ENCODE measurements at regions not wholly inside any gene's neighbourhood (a gene's known extent, or its start where the extent isn't known, plus 50 kb on each side); places are given as distances from the start of the nearest gene placed in this dataset.

GRCh38 chr12:24080465-24080864 is 131.0 kb upstream of the SOX5 start:
- DNase-seq (ENCODE audit: low spot score): no peak

GRCh38 chr12:24079083-24079482 is 129.6 kb upstream of the SOX5 start:
- no peak for DNase-seq (ENCODE audit: low spot score)

DNA sequence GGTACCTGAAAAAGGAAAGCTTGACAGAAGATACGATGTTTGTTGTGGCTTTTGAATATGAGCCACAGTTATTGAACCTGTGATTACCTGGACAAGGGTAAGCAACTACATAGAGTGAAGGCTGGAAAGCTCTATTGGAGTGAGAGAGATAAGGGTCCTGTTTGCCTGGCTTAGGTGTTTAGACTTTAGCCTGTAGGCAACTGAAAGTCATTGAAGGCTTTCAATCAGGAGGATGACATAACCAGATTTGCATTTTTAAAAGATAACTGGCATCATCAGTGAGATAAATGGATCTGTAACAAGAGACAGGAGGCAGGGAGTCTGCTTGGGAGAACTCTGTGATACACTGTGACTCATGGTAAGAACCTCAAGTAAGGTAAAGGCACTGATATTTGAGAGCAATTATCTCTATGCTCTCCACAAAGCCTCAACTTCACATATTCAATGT is 128.9 kb upstream of the SOX5 start:
- DNase-seq (ENCODE audit: low spot score): no peak

GRCh38 chr12:24077161-24077560 is 127.7 kb upstream of the SOX5 start:
- DNase-seq (ENCODE audit: low spot score): no peak

DNA sequence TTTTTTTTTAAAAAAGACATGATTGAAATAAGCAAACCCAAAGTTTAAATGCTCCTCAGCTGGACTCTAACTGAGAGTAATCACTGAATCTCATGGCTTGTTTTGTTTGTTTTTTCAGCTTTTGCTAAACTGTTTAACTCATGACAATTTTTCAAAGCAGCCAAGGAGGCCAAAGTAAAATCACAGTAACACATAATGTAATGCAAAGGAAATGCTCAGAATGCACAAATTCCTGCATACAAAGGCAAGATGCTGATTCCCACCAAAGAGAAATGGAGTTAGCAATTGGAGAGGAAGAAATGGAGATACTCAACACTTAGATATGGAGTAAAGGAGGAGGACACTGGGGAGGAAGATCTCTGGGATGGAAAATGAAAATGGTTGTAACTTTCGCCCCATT is 126.2 kb upstream of the SOX5 start:
- DNase-seq (ENCODE audit: low spot score): no peak

- DNase-seq (ENCODE audit: low spot score): no peak
Observed at GRCh38 chr12:24073170-24073810, 123.8 kb upstream of the SOX5 start.

DNA sequence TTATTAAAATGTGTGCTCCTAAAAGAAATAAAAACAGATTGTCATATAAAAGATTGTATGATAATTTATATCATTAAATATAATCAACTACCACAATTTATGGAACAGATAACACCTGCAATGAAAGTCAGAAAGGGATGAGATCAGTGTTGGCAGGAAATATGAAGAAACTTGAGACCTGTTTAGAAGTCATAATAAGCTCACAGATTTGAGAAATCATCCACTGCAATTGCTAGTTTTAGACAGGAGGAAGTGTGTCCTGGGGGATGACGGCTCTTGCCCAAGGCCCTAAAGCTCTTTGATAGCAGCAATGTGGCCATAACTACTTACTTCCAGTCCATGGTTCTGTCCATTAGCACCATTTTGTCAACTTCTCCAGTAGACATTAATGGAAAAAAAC is 122.8 kb upstream of the SOX5 start:
- no peak for DNase-seq (ENCODE audit: low spot score)

DNA sequence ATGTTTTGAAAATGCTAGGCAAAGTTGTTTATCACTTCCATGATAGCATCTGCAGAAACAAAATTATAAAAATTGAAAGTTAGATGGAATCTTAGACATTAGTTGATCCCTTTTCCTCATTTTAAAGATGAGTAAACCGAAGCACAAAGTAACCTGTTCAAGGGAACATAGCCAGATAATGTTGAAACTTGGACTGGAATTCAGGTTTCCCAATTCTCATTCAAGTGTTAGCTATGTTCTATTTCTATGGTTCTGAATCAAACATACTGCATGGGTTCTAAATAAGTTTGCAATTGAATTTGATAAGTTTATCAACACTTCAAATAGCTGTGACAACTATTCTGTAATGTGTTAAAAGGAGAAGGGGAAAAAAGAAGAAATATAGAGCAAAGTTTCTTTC is 122.4 kb upstream of the SOX5 start:
- DNase-seq (ENCODE audit: low spot score): no peak

DNA sequence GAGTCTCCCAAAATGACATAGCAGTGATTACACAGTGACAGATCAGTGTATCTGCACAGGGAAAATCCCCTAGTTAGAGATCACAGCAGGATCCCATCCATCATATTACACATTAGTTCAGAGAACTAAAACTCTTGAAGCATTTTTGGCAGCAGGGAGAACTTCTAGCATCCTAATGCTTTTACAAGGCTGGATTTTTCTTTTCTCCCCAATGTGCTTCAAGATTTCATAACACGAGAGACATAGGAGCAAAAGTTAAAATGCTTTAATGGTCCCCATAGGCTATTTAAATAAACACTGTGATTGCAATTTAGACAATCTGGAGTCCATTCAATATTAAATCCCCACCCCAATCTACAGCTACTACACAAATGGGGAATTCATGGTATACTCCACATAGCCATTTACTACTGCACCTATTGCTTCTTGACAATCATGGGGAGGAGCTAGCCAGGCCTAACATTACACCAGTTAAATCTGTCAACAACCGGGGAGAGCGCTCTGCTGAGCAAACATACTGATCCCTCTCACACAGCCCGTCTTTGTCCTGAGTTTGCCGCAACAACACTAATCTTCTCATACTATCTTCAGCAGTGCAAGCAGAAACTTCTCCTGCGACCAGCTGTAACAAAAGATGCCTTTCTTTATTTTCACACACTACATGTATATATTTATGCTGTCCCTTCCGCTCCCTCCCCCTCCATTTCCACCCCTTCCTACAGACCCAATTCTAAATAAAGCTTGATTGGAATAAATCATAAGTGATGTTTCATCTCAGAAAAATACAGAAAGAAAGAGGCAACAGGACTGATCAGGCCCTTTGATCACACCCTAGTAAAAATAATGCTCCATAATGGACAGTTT is 120.3 kb upstream of the SOX5 start:
- DNase-seq (ENCODE audit: low spot score): peak; percentile 4

DNA sequence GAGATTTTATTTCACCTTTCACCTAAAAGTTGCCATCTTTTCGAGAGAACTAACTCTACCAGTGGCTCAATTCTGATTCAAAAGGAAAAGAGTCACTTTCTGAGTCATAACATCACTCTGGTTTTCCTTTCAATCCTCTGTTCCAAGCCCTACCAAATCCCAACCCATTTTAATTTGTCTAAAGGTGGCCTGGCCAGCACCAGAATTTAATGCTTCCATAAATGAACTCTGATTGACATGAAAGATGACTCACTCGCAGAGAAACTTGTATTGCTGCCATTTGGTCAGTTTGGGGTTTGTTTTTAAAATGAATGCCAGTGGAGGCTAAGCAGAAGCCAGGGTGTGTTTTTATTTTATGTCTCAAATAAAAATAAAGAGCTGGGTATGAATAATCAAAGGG is 117.4 kb upstream of the SOX5 start:
- DNase-seq (ENCODE audit: low spot score): no peak

DNA sequence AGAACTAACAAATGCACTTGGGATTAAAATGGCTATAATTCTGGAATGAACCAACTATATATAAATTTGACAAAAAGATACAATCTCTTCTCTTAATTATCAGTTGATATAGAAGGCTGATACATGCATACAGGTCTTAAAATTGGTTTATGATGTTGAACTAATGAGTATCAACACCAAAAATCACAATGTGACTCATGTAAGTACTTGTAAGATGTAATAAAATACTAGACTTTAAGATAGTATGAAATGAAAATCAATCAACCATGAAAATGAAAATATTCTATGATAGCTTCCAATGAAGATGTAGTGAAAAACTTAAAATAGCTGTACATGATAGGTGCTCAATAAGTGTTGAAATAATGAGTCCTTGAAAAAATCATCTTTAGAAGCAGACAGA is 116.6 kb upstream of the SOX5 start:
- DNase-seq (ENCODE audit: low spot score): no peak

- DNase-seq (ENCODE audit: low spot score): no peak
Observed at GRCh38 chr12:24062642-24063245, 113.3 kb upstream of the SOX5 start.

GRCh38 chr12:24060089-24060488 is 110.6 kb upstream of the SOX5 start:
- no peak for DNase-seq (ENCODE audit: low spot score)

- no peak for DNase-seq (ENCODE audit: low spot score)
Observed at GRCh38 chr12:24057920-24058476, 108.5 kb upstream of the SOX5 start.

GRCh38 chr12:24055747-24056146 is 106.3 kb upstream of the SOX5 start:
- DNase-seq (ENCODE audit: low spot score): no peak

GRCh38 chr12:24054416-24054815 is 104.9 kb upstream of the SOX5 start:
- no peak for DNase-seq (ENCODE audit: low spot score)

GRCh38 chr12:24049728-24050127 is 100.3 kb upstream of the SOX5 start:
- no peak for DNase-seq (ENCODE audit: low spot score)

GRCh38 chr12:24049101-24049500 is 99.6 kb upstream of the SOX5 start:
- DNase-seq (ENCODE audit: low spot score): no peak

GRCh38 chr12:24048446-24048845 is 99.0 kb upstream of the SOX5 start:
- no peak for DNase-seq (ENCODE audit: low spot score)

- no peak for DNase-seq (ENCODE audit: low spot score)
Observed at GRCh38 chr12:24047326-24047725, 97.9 kb upstream of the SOX5 start.

GRCh38 chr12:24045816-24046257 is 96.4 kb upstream of the SOX5 start:
- DNase-seq (ENCODE audit: low spot score): no peak

DNA sequence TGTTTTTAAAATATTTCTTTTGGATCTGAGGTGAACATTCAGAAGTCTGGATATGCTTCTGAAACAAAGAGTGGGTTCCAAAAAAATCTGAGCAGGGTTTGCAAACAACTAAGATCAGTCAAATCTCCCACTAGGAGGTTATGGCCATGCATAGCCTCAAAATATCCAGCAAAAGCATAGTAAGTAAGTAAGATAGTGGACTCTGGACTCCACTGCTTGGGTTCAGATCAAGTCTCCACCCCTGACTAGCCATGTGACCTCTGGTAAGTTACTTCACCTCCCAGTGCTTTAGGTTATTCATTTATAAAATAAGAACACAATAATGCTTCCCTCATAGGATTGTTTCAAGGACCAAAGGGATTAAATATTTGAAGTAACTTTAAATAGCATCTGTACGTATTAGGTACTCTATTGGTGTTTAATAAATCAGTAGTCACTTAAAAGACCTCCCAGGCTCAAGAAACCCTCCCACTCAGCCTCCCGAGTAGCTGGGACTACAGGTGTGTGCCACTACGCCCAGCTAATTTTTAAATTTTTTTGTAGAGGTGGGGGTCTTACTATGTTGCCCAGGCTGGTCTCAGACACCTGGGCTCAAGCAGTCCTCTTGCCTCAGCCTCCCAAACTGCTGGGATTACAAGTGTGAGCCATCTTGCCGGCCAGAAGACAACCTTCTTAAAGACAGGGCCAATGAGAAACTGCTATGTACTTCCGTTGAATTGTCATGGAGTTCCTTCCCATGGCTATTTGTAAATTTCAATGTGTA is 95.7 kb upstream of the SOX5 start:
- no peak for DNase-seq (ENCODE audit: low spot score)
